HG02885 (cell line): ENCODE measurements at regions not wholly inside any gene's neighbourhood (a gene's known extent, or its start where the extent isn't known, plus 50 kb on each side); places are given as distances from the start of the nearest gene placed in this dataset.

Experiments
- ATAC-seq: cut with Tn5 transposase; IDR thresholded peaks from one replicate; pipeline ENCODE4 v1.9.1; 2021; ENCODE audit warnings: mild to moderate bottlenecking; ENCODE audit not compliant: unreplicated experiment, poor library complexity

DNA sequence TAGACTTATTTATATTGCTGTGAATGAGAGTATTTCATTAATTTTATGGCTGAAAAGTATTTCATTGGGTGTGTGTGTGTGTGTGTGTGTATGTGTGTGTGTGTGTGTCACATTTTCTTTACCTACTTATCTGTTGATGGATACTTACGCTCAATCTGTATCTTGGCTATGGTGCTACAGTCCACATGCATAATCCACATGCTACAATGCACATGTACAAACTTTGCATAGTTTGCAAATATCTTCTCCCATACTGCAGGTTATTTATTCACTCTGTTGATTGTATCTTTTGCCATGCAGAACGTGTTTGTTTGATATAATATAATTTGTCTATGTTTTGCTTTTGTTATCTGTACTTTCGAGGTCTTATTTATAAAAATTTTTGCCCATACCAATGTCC is 167.8 kb downstream of the RAB28 start:
- no peak for ATAC-seq

DNA sequence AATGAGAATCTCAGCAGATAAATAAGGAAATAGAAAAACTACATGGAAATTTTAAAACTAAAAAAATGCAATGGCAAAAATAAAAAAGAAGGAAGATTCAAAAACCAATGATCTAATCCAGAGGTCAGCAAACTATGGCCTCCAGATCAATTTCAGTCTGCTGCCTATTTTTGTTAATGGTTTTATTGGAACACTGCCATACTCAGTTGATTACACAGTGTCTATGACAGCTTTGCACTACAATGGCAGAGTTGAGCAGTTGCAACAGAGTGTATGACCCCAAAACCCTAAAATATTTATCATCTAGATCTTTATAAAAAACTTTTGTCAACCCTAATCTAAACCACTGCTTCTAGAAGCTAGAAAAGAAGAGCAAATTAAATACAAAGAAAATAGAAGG is 170.3 kb downstream of the RAB28 start:
- no peak for ATAC-seq

DNA sequence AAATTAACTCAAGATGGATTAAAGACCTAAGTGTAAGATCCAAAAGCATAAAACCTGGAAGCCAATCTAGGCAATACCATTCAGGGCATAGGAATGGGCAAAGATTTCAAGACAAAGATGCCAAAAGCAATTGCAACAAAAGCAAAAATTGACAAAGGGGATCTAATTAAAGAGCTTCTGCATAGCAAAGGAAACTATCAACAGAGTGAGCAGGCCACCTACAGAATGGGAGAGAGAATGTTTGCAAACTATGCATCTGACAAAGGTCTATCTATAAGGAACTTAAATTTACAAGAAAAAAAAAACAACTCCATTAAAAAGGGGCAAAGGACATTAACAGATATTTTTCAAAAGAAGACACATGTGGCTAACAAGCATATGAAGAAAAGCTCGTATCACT is 171.9 kb downstream of the RAB28 start:
- ATAC-seq: no peak

DNA sequence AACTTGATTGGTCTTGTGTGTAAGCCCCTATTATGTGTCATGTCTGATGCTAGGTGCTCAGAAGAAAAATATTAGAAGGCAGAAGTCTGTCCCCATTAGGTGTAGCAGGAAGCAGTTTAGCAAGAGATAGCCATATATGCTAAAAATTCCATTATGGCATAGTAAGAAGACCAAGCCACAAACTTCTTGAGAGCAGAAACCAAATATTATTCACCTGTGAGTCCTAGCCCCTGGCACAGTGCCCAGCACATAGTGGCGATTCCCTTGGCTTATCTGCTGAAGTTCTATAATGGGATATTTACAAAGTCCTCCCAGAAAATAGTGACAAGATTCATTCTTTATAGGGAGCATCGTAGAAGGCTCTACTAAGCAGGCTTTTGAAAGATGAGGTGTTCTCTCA is 174.4 kb downstream of the RAB28 start:
- ATAC-seq: no peak

DNA sequence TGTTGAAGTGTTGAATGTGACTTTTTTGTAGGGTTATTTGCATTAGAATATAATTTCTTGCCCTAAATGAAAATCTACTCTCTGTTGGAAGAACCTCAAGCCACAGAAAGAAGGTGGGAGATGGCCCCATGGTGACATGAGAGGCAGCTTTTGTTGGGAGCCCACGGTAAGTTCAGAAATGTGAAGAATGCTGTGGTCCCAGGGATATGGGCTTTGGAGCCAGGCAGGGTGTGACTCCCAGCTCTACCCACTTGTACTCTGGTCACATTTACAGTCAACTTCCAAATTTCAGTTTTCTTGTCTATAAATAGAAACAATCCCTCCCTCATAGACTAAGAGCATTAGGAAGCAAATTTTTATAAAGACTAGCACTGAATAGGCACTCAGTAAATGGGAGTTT is 177.8 kb downstream of the RAB28 start:
- ATAC-seq: no peak

DNA sequence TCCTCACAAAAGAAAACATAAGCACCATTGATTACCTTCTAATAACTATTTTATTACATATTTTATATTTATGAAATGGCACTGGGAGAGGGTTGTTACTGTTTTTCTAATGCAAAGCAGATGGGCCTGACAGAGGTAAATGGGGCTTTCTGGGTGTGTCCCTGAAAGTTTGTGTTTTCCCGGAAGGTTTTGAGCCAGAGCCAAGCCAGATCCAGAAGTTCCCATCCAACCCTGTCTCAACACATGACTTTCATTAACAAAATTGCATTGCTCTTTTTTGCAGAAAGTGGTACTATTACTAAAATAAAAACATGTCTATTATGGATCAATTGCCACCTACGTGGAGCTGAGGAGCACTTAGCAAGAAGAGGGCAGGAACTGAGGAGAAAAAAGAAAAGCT is 181.3 kb downstream of the RAB28 start:
- ATAC-seq: no peak

DNA sequence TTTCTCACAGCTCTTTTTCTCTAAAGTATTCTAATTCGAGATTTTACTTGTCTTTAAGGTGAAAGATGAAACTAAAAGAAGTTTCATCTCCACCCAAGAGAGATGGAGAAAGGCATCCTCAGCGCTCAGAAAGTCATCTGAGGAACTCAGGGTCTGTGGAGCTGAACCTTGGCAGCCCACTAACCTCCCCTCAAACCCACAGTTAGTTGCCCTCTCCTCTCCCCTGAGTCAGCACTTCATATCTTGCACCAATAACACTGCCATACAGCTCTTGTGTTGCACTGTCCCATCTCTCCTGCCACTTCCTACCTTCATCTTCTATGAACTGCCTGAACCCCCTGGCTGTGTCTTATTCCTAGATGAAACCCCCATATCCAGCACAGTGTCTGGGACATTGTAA is 184.8 kb downstream of the RAB28 start:
- no peak for ATAC-seq

DNA sequence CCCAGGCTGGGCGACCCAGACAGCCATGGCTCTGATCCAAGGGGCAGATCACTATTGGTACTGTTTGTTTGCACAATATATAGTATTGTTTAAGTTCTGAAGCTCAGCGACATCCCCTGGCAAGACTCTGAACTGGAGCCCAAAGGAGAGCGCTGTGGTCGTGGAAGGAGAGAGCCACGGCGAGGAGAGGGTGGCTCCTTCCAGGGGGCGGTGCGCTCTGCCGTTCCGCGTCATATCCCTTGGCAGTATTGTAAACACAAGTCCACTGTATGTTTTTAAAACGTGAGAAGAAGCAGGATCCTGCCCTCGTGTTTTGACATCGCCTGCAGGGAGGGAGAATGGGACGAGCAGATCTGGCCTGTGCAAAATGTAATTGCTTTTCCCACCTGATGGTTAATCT is 185.5 kb downstream of the RAB28 start:
- ATAC-seq: no peak

DNA sequence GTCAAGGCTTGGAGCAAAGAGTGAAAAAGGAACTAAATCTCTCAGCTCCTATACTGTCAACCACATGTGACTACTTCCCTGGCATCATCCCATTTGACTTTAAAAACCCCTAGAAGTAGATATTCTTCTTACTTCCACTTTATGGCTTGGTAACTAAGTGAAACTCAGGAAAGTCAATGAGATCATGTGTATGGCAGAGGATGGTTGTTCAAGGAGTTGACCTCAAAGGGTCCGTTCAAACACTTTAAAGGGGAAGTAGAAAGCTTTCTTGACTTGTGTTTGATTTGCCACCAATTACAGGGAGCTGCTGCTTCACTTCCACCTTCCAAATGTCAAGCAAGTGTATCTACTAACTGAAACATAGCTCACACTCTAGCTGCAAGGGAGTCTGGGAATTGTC is 187.2 kb downstream of the RAB28 start:
- ATAC-seq: no peak

DNA sequence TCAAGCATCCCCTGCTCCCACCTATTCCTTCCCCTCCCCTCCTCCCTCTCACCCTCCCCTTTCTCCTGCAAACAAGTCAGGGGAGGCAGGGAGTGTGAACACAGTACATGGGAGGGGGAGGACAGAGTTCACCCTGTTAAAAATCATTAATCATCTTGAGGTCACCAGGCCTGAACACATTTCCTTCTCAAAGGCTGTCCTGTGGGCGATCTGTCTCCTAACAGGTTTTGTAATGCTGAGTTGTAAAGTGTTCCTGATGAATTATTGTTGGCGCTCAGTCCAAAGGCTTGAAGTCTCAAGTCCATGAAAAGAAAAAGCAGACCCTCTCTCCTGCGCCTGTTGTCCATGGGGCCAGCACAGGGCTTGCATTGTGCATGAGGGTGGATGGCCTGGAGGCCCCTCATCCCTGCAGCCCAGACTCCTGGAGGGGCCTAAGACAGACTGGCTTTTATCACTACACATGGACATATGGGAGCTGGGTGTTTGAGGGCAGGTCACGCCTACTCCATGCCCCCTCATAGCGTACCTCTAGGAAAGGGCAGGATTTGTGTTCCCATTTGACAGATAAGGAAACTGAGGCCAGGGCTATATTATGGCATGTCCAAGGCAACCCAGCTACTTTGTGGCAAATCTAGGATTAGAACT is 189.1 kb downstream of the RAB28 start:
- no peak for ATAC-seq

DNA sequence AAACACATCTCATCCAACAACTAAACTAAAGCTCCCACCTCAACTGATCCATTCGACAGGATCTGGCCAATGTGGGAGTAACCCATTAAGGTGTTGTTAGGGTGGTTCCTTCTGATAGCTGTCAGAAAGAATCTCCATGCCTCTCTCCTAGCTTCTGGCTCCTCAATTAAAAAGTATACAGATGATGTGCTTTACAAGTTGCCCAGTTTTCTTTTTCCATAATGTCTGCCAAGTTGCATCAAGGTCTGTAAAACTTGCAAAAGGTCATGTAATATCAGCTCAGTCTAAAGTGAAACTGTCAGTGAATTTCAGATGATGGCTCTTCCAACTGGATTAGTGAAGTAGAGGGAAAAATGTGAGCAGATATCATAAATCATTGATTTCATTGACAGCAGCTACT is 191.8 kb downstream of the RAB28 start:
- ATAC-seq: no peak

DNA sequence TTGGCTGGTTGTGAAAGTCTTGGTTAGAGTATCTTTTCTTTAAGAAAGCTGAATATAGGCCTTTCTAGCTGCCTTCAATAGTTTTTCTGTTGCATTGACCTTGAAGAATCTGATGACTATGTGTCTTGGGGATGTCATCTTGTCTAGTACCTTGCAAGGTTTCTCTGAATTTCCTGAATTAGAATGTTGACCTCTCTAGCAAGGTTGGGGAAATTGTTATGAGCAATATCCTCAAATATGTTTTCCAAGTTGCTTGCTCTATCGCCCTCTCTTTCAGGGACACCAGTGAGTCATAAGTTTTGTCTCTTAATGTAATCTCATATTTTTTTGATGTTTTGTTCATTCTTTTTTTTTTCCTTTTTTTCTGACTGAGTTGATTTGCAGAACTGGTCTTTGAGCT is 194.7 kb downstream of the RAB28 start:
- no peak for ATAC-seq

DNA sequence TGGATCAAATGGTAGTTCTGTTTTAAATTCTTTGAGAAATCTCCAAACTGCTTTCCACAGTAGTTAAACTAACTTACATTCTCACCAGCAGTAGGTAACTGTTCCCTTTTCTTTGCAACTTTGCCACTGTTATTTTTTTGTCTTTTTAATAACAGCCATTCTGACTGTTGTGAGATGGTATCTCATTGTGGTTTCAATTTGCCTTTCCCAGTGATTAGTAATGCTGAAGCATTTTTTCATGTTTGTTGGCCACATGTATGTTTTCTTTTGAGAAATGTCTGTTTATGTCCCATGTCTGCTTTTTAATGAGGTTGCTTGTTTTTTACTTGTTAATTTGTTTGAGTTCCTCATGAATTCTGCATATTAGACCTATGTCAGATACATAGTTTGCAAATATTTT is 198.8 kb downstream of the RAB28 start:
- no peak for ATAC-seq

DNA sequence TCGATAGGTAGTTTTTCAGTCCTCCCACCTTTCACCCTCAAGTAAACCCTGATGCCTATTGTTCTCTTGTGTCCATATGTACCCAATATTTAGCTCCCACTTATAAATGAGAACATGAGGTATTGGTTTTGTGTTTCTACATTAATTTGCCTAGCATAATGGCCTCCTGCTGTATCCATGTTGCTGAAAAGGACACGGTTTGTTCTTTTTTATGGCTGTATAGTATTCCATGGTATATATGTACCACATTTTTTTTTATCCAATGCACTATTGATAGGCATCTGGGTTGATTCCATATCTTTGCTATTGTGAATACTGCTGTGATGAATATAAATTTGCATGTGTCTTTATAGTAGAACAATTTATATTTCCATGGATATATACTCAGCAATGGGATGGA is 199.2 kb downstream of the RAB28 start:
- ATAC-seq: no peak

DNA sequence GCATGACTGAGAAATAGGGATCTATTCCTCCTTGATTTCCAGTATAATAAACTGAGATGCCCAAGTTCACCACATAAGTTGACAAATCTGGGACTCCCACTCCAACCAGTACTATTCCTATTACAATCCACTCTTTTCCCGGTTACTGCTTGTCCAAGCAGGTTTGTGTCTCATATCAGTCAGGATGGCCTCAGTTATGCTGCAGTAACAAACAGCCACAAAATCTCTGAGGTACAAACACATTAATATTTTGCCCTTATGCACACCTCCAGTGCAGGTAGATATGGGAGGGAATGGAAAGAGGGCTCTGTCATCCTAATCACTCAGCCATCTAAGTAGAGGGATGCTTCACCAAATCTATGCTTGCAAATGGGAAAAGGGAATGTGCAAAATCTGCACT is 207.8 kb downstream of the RAB28 start:
- no peak for ATAC-seq

DNA sequence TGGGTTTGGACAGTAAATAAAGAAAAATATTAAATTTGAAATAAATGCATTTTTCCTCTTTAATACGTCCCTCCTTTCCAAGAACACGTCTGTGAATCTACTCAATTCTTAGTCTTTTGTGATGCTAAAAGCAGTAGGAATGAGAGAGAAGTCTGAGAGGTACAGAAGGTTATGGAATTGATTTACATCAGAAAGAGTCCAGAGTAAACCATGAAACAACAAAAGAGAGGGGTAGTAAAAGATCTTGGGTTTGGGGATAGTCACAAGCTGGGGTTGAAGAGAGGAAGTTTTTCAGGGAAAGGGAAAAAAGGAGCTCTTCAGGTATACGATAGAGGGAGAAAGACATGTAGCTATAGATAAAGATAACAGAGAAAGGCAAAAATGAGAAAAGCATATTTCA is 215.4 kb downstream of the RAB28 start:
- ATAC-seq: no peak

DNA sequence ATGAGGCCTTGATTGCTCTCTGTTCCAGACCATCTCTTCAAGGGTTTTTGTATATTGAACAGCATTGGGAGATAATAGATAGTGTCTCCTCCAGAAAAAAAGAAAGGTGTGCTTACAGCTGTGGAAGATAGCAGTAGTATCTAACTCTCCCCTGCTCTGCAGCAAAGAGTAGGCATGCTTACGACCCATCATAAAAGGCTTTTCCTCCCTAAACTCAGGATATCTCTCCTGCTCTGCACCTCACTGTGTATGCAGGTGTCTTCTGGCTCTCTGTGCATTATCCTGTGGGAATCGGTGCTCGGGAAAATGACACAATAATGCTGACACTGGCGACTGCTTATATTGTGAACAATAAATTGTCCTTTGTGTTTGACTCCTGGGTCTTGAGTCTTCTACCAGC is 216.0 kb downstream of the RAB28 start:
- ATAC-seq: no peak

DNA sequence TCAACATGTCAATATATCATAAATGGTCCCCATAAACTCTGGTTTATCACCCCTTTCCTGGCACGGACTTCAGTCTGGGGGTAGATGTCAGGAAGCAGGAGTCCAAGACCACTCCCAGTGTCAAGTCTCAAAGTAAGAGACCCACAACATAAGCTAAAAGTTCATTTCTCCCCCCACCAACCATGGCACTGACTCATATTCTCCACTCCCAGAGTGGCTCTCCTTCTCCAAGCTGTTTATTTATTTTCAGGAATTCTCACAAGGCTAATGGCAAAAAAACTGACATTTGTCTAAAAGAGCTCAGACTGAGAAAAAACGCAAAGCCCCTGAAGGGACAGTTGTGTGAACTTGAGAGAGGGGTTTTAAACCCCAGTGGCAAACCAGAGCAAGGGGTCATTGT is 217.0 kb downstream of the RAB28 start:
- no peak for ATAC-seq

DNA sequence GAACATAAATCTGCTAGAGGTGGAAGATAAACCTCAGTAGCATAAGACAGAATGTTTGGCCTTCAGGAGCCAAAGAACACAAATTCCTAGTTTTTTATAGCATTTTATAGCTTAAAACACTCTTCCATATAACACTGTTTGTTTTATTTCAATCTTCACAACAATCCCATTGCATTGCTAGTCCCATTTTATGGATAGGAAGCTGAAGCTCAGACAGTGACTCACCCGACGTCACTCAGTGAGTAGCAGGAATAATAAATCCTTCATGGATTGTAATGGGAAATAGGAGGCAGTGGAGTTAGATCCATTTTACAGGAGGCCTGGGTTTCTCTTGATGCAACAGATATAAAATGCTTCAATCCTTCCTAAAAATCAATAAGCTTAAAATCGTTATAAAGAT is 217.5 kb downstream of the RAB28 start:
- ATAC-seq: no peak

DNA sequence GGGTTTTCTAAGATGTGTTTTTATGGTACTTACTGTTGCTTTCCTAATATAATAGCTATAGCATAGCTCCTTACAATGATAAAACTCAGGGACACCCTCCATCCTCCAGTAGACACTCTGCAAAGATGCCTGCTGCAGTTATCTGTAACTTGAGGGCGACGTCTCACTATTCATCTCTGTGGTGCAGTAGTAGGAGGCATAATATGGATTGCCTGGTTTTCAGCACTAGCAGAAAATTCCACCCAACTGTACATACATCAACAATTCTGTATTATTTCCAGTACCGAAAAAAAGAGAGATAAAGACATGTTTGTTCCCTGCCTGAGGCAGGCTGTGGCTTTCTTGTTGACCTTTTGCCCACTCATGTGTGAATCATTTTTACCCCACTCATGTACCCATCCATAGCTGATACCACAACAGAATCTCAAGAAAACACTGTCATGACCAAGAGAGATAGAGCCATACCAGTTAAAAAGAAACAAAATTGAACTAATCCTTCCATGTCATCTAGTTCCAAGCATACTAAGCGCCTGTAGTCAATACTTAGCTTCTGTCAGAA is 220.1 kb downstream of the RAB28 start:
- ATAC-seq: no peak

DNA sequence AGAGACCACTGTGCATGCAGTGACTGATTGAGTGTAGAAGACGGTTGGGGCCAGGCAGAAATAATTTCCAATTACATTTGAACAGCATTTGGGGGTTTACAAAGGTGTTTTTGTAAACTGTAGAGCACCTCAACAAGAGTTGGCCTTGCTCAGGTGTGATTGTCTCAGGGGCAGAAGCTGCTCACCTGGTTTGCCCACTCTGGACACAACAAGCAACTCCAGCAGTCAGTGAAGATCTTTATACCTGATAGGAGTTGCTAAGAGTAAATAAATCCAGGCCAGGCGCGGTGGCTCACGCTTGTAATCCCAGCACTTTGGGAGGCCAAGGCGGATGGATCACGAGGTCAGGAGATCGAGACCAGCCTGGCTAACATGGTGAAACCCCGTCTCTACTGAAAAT is 221.3 kb downstream of the RAB28 start:
- no peak for ATAC-seq

DNA sequence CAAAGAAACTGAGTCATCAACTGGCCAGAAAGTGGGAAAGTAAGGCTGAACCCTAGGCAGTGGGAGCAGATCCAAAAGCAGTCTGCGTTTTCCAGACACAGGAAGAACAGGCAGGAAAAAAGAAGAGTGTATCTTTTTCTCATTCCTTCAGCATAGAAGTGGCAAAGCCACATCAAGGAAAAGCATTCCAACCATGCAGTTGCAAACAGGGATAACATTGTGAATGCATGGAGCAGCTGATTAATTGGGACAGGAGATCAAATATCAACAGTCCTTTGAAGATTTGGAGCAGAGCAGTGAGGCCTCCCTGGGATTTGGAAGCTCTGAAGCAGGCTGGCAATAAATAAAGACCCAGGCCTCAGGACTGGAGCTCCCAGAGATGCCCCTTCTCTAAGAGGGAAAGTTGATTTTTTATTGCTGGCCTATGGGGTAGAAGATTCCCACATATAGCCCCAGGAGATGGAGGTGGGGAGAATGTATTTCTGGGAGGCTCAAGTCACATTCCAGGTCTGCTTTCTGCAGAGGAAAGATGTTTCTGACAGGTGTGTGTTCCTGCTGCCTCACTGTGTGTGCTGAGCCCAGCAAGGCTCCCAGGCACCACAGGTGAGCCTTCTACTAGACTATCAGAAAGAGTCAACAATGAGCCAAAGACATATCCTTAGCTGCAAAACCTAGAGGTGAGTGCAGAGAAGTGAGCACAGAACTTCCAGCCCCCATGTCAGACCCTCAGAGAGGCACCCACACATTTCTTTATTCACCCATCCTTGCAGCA is 222.5 kb downstream of the RAB28 start:
- no peak for ATAC-seq
